C4-2B (cell line): ENCODE measurements at regions not wholly inside any gene's neighbourhood (a gene's known extent, or its start where the extent isn't known, plus 50 kb on each side); places are given as distances from the start of the nearest gene placed in this dataset.

ENCODE experiments used
- H3K27ac ChIP-seq: fragments of 450-650 bp; 2 replicates; pipeline ENCODE4 v1.5.1; 2017
- ZFX ChIP-seq: fragments of 450-650 bp; IDR thresholded peaks from 2 replicates; pipeline ENCODE4 v1.6.1; 2017
- TF ChIP-seq, protein P1 (sequence below): fragments of 450-650 bp; conservative IDR thresholded peaks from 2 replicates; pipeline ENCODE4 v1.5.1; 2017; ENCODE audit warnings: mild to moderate bottlenecking

DNA sequence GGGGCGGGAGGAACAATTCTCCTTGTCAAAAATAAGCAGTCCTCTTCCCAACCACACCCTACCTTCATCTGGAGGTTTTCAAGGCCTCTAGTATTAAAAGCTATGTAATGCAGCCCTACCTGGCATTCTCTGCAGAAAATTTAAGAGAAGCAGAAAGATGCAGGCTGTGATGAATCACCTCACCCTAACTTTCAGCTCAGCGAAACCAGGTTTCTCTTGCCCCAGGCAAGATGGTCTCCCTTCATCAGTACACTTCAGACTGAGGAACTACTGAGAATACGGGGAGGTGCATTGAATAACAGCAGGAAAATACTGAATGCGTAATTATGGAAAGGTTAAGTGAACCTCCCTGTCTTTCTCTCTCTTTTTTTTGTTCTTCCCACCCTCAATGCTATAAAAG is 437.6 kb upstream of the KLF12 start:
- TF ChIP-seq, protein P1, sequence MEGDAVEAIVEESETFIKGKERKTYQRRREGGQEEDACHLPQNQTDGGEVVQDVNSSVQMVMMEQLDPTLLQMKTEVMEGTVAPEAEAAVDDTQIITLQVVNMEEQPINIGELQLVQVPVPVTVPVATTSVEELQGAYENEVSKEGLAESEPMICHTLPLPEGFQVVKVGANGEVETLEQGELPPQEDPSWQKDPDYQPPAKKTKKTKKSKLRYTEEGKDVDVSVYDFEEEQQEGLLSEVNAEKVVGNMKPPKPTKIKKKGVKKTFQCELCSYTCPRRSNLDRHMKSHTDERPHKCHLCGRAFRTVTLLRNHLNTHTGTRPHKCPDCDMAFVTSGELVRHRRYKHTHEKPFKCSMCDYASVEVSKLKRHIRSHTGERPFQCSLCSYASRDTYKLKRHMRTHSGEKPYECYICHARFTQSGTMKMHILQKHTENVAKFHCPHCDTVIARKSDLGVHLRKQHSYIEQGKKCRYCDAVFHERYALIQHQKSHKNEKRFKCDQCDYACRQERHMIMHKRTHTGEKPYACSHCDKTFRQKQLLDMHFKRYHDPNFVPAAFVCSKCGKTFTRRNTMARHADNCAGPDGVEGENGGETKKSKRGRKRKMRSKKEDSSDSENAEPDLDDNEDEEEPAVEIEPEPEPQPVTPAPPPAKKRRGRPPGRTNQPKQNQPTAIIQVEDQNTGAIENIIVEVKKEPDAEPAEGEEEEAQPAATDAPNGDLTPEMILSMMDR: no peak
- TF ChIP-seq ZFX: no peak

DNA sequence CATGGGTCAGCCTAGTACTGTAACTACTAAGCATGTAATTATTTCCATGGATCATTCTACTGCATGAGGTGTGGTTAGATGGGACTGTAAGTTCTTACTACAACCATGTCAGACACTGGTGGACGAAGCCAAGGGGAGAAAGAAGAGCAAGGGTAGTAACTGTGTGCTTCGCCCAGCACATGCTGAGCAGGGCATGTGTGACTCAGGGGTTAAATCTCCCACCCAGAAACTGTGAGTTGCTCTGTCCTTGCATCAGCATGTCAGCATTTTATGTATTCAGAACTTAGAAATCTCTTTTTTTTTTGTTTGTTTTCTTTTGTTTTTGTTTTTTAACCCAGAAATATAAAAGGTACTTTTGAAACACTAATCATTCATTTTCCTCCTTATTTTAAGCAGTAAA is 436.6 kb upstream of the KLF12 start:
- no peak for TF ChIP-seq ZFX
- TF ChIP-seq, protein P1: no peak

More for the DNA sequence above, 437.6 kb upstream of the KLF12 start:
- H3K27ac ChIP-seq: no peak overlapping the region

DNA sequence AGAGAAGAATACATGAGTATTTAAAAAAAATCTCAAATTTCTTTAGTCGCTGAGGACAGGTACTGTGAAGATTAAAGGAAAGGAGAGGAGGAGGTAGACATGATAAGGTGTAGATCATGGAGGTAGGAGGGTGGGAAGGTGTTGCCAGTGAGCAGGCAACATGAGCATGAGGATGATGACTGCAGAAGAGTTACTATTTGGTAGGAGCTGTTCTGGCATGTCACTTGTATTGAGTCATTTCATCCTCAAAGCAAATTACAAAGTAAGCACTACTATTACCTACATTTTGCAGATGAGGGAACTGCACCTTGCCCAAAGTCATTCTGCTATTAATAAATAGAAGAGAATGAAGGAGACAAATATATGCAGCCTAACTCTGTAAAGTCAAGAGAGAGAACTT is 435.8 kb upstream of the KLF12 start:
- no peak for TF ChIP-seq ZFX
- no peak overlapping the region for H3K27ac ChIP-seq

More for the DNA sequence above, 436.6 kb upstream of the KLF12 start:
- H3K27ac ChIP-seq: no peak overlapping the region

DNA sequence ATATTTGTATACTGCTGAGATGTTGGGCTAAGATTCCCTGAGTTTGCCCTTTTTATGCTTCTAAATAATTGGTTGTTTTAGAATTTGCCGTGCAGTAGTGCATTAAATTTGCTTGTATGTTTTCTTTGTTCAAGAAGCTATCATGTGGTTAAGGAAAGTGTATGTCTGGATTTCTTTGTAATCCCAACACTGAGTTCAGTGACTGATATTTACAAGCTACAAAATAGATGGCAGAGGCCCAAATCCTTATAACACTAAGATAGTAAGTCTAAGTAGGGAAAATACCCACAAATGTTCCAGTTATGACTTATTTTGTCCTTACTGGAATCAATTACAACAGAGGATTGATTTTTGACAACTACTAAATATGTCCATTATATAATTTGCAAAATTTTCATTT is 435.0 kb upstream of the KLF12 start:
- no peak overlapping the region for H3K27ac ChIP-seq
- no peak for TF ChIP-seq ZFX
- TF ChIP-seq, protein P1: no peak

DNA sequence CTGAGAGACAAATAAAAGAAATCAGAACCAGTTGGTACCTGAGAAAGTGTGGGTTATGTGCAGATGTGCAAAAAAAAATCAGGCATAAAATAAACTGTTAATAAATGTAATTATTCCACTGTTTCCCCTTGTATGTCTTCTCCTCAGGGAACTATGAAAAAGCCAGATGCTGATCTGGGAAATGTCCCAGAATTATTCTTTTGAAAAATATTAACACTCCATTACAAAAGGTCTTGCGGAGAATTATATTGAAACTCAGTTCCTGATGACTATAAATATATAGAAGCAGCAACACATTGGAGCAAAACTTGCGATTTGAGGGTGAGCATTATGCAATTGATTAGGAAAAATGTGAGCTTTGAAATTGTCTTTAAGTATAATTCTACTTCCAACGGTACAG is 433.3 kb upstream of the KLF12 start:
- no peak for TF ChIP-seq ZFX
- TF ChIP-seq, protein P1: no peak
- no peak overlapping the region for H3K27ac ChIP-seq

DNA sequence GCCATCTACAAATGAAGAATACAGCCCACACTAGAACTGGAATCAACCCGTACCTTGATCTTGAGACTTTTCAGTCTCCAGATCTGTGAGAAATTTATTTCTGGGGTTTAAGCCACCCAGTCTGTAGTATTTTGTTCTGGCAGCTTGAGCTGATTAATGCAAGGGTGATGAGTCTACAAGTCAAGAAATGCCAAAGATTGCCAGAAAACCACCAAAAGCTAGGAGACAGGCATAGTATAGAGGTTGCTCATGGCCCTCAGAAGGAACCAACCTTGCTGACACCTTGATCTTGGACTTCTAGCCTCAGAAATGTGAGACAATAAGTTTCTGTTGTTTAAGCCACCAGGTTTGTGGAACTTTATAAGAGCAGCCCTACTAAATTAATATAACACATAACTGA is 428.2 kb upstream of the KLF12 start:
- TF ChIP-seq, protein P1: no peak
- no peak overlapping the region for H3K27ac ChIP-seq

DNA sequence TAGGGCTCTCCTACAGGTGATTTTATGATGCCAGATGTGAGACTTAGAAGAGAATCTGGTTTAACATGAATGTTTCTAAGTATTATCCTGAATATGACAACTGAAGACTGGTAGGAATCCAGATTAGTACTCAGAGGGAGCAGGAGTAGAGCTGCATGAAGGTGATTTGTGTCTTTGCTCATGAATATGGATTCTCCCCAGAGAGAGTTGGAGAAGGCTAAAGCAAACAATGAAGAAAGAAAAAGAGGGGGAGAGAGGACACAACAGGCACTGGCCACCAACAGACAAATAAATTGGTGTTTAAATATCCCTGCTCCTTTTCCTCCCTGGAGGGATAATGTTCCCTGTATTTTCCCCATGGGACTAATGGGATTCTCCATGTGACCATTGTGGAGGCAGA is 427.0 kb upstream of the KLF12 start:
- TF ChIP-seq, protein P1: no peak
- TF ChIP-seq ZFX: no peak
- H3K27ac ChIP-seq: no peak overlapping the region

DNA sequence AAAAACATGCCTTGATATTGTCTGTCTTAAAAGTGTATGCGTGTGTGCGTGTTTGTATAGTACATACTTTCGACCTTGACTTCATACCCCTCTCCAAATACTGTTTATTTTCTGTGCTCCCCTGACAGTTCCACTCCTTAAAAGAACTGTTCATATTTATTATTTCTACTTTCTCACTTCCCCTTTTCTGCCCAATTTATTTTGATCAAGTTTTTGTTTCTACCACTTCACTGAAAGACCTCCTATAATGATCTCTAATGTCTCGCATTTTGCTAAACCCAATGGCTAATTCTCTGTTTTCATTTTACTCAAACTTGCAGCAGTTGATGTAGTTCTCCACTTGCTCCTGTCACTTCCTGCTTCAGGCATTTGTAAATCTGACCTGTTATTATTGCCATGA is 426.1 kb upstream of the KLF12 start:
- TF ChIP-seq, protein P1: no peak
- no peak for TF ChIP-seq ZFX
- H3K27ac ChIP-seq: no peak overlapping the region
